ENCODE measurements at regions not wholly inside any gene's neighbourhood (a gene's known extent, or its start where the extent isn't known, plus 50 kb on each side); places are given as distances from the start of the nearest gene placed in this dataset.

- no peaks in the 10 kb centered on the region for H3K79me2 ChIP-seq (ENCODE audit: control insufficient read depth, insufficient read depth, low read length)
- H3K9ac ChIP-seq (ENCODE audit: control insufficient read depth, insufficient read depth, low read length) = no peak overlapping the region
- no TSS peak for BruUV-seq (replicated peaks)
- no peaks in the 10 kb centered on the region for H4K20me1 ChIP-seq (ENCODE audit: control insufficient read depth, insufficient read depth)
- ChIA-PET RAD21 (ENCODE audit: unreplicated experiment) (interaction anchor here (0.6 to 1.7 kb wide), 3 partner anchors 11 to 478 kb away, joined by 3 read pairs; no protein-coding TSS in a partner anchor), CTCF (interaction anchor here (0.7 to 3.2 kb wide), 7 partner anchors 15 to 627 kb away, joined by 3 to 26 read pairs (median 3); no protein-coding TSS in a partner anchor), POLR2A (interaction anchor here (1.1 kb wide), 1 partner anchor 10 kb away, joined by 3 read pairs; no protein-coding TSS in a partner anchor), SMC1A (ENCODE audit: uncharacterized antibody, unreplicated experiment) (interaction anchor here (0.7 to 1.7 kb wide), 5 partner anchors 10 to 269 kb away, joined by 3 to 5 read pairs (median 3); no protein-coding TSS in a partner anchor)
- WGBS (ENCODE audit: insufficient coverage, insufficient replicate concordance, low lambda C conversion rate, missing lambda C conversion rate) = 18% methylated on average over 12 of the region's 12 CpGs
- peaks cover 8% of the 10 kb centered on the region for H3K4me1 ChIP-seq (ENCODE audit: control insufficient read depth, insufficient read depth, low read length)
- in situ Hi-C loops (cut with MboI) (no loop called here), intact Hi-C loops (cut with micrococcal nuclease; ENCODE audit: unreplicated experiment) (no loop called here)
- no peaks in the 10 kb centered on the region for H3K9me3 ChIP-seq (replicated peaks; ENCODE audit: control insufficient read depth, insufficient read depth, low read length)
- FAIRE-seq = peak; percentile 92
- no peaks in the 10 kb centered on the region for H3K36me3 ChIP-seq (ENCODE audit: control insufficient read depth in 2 of 2, insufficient read depth in 2 of 2, low read length in 1 of 2)
- peak overlapping the region; percentile 5; the same call in 1 of the 2 replicates for H3K4me2 ChIP-seq (ENCODE audit: control insufficient read depth, insufficient read depth)
- H3K27ac ChIP-seq (ENCODE audit: control insufficient read depth, insufficient read depth) = peak overlapping the region; percentile 15
- peak; percentile 64 for DNase-seq (ENCODE audit: low read depth, low spot score)
- no peak overlapping the region for H3K4me3 ChIP-seq
- no peaks in the 10 kb centered on the region for H3K27me3 ChIP-seq (replicated peaks in 1 of 2; ENCODE audit: control insufficient read depth in 2 of 2, insufficient read depth in 2 of 2, low read length in 1 of 2)
- H2AFZ ChIP-seq (ENCODE audit: control insufficient read depth, low read depth, low read length) = peak overlapping the region; percentile 46
- peak; percentile 95 for ATAC-seq
- TF ChIP-seq LARP7 (IDR thresholded peaks at IDR 0.05) (no peak), IRF4 (IDR thresholded peaks at IDR 0.05; ENCODE audit: low read depth, low read length) (no peak), PKNOX1 (IDR thresholded peaks at IDR 0.05) (no peak), FOXM1 (IDR thresholded peaks at IDR 0.05; ENCODE audit: low read depth, low read length) (no peak), GABPA (IDR thresholded peaks at IDR 0.05; ENCODE audit: low read depth) (no peak), CEBPZ (IDR thresholded peaks at IDR 0.05; ENCODE audit: low read depth, low read length) (no peak), ZZZ3 (IDR thresholded peaks at IDR 0.05; ENCODE audit: control insufficient read depth, insufficient read length, low read depth) (no peak), SUPT20H (IDR thresholded peaks at IDR 0.05; ENCODE audit: borderline replicate concordance, control insufficient read depth, low read depth, low read length) (no peak), ETV6 (conservative IDR thresholded peaks at IDR 0.05 in 1 of 2, IDR thresholded peaks at IDR 0.05 in 1 of 2; ENCODE audit: borderline replicate concordance in 1 of 2, low read depth in 1 of 2) (no peak), MAX (IDR thresholded peaks at IDR 0.05; ENCODE audit: low read depth, low read length) (no peak), MTA2 (IDR thresholded peaks at IDR 0.05; ENCODE audit: low read depth) (peak; percentile 62; the same call in 1 of the 2 replicates), SRF (IDR thresholded peaks at IDR 0.05; ENCODE audit: low read depth in 2 of 2, low read length in 2 of 2) (no peak), ZSCAN29 (IDR thresholded peaks at IDR 0.05) (no peak), EED (IDR thresholded peaks at IDR 0.05; ENCODE audit: low read depth) (no peak), SIX5 (IDR thresholded peaks at IDR 0.05; ENCODE audit: low read depth, low read length, severe bottlenecking) (no peak), NFYA (IDR thresholded peaks at IDR 0.05; ENCODE audit: borderline replicate concordance, low read depth, low read length) (no peak), RUNX3 (IDR thresholded peaks at IDR 0.05; ENCODE audit: low read length) (no peak), ZNF207 (IDR thresholded peaks at IDR 0.05; ENCODE audit: borderline replicate concordance) (no peak), RELA (IDR thresholded peaks at IDR 0.05; ENCODE audit: borderline replicate concordance, partially characterized antibody) (no peak)
Measured at GRCh38 chr7:32259931-32260596, 189.9 kb upstream of the PDE1C start.
